ENCODE measurements at regions not wholly inside any gene's neighbourhood (a gene's known extent, or its start where the extent isn't known, plus 50 kb on each side); places are given as distances from the start of the nearest gene placed in this dataset.

DNA sequence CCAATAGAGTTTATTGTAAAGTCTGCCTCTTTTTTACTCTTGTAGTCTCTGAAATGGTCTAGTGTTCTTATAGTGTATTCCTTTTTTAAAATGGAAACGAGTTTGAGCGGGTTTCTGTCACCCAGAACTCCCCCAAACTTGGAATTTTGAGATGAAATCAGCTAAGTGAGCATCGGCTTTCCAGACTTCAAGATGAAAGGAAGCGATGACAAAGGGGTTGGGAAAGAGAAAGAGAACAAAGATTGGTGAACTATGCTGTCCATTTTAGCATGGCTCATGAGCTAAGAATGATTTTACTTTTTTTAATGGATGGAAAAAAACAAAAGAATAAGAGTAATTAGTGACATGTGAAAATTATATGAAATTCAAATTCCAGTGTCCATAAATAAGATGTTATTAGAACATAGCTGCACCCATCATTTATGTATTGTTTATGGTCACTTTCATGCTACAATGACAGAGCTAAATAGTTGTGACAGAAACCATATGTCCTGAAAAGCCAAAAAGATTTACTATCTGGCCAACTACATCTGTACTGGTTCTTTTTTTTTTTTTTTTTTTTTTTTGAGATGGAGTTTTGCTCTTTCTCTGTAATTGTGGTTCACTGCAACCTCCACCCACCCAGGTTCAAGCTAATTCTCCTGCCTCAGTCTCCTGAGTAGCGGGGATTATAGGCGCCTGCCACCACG, 52.7 kb upstream of the PDZRN3 start:
- DNase-seq = no peak

All from suppressor macrophage treated with lipopolysaccharide for 4 hours (primary cell).